ENCODE measurements at regions not wholly inside any gene's neighbourhood (a gene's known extent, or its start where the extent isn't known, plus 50 kb on each side); places are given as distances from the start of the nearest gene placed in this dataset.

DNA sequence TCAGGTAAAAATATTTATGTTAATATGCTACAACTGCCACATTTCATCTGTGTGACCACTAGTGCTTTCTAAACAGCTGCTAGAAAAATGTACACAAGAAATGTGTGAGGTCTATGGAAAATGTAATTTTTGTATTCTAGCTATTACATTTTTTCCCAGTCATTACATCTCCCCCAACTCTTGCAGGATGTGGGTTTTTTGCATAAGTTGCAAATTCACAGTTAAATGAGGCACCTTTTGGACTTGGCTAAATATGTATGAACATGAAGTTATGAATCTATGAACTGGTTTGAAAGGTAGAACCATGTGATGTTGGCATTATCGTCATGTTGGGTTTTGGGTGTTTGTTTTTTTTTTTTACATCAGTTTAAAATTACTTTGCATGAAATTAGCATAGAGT lies 590.4 kb upstream of the WWC1 start:
- ChIA-PET POLR2A (no interaction called here), CTCF (ENCODE audit: low intra/inter-chr PET ratio, low total read pairs) (no interaction called here)
- no peak for FAIRE-seq
- H3K36me3 ChIP-seq (replicated peaks in 1 of 2; ENCODE audit: control insufficient read depth in 1 of 2, insufficient read depth in 2 of 2, low read length in 2 of 2), result no peaks in the 10 kb centered on the region
- WGBS (ENCODE audit: low lambda C conversion rate), result 3% methylated on average over 1 of the region's 1 CpG
- H4K20me1 ChIP-seq (ENCODE audit: insufficient read depth, low read length), result no peaks in the 10 kb centered on the region
- in situ Hi-C loops (cut with HindIII; ENCODE audit: extremely low pct_ligation_motif_present, low pct_unique_long_range_greater_than_20kb), result no loop called here
- no peaks in the 10 kb centered on the region for H3K79me2 ChIP-seq (ENCODE audit: insufficient read depth, low read length)
- DNase-seq (ENCODE audit: low spot score), result no peak
- no peaks in the 10 kb centered on the region for H3K27me3 ChIP-seq (ENCODE audit: control insufficient read depth in 1 of 2, insufficient read depth in 2 of 2, low read length in 2 of 2)
- H3K4me3 ChIP-seq (replicated peaks in 1 of 3; ENCODE audit: insufficient read depth in 1 of 3, low read depth in 2 of 3, low read length in 3 of 3), result no peak overlapping the region
- H3K4me2 ChIP-seq (ENCODE audit: low read depth, low read length), result no peak overlapping the region
- no peak overlapping the region for H3K27ac ChIP-seq (ENCODE audit: extremely low read length, insufficient read depth, low read length)
- BruUV-seq (replicated peaks), result no TSS peak
- intact Hi-C loops (cut with micrococcal nuclease; ENCODE audit: unreplicated experiment), result no loop called here
- H3K9me3 ChIP-seq (ENCODE audit: low read length), result no peaks in the 10 kb centered on the region
- TF ChIP-seq CREB1 (IDR thresholded peaks at IDR 0.05) (no peak), CREB1 (CRISPR knock-in tag; IDR thresholded peaks at IDR 0.05) (no peak), ZNF317 (CRISPR knock-in tag; IDR thresholded peaks at IDR 0.05) (no peak), ZBTB8A (CRISPR knock-in tag; IDR thresholded peaks at IDR 0.05; ENCODE audit: borderline replicate concordance, low read depth) (no peak), ZNF572 (CRISPR knock-in tag; IDR thresholded peaks at IDR 0.05) (no peak), ZNF674 (CRISPR knock-in tag; IDR thresholded peaks at IDR 0.05; ENCODE audit: low read depth) (no peak), ZFP36L1 (CRISPR knock-in tag; IDR thresholded peaks at IDR 0.05) (no peak), DMAP1 (CRISPR knock-in tag; IDR thresholded peaks at IDR 0.05) (no peak), KDM6A (CRISPR knock-in tag; IDR thresholded peaks at IDR 0.05; ENCODE audit: low read depth) (no peak), DR1 (CRISPR knock-in tag; IDR thresholded peaks at IDR 0.05) (no peak), UBTF (CRISPR knock-in tag; IDR thresholded peaks at IDR 0.05) (no peak), SUZ12 (IDR thresholded peaks at IDR 0.05; ENCODE audit: low read depth, low read length) (no peak), ZFYVE20 (CRISPR knock-in tag; IDR thresholded peaks at IDR 0.05; ENCODE audit: borderline replicate concordance, low read depth) (no peak)
- TF ChIP-seq, protein P1, sequence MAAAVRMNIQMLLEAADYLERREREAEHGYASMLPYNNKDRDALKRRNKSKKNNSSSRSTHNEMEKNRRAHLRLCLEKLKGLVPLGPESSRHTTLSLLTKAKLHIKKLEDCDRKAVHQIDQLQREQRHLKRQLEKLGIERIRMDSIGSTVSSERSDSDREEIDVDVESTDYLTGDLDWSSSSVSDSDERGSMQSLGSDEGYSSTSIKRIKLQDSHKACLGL (CRISPR knock-in tag; IDR thresholded peaks at IDR 0.05), result no peak
- no peaks in the 10 kb centered on the region for H3K4me1 ChIP-seq (ENCODE audit: insufficient read depth, low read length)
- H3K9ac ChIP-seq (ENCODE audit: insufficient read depth, low read depth, low read length), result no peak overlapping the region
- ATAC-seq, result no peak
- no peak overlapping the region for H2AFZ ChIP-seq (ENCODE audit: low read length)
